Activated T-cell treated with anti-CD3 and anti-CD28 coated beads for 48 hours (primary cell): ENCODE measurements at regions not wholly inside any gene's neighbourhood (a gene's known extent, or its start where the extent isn't known, plus 50 kb on each side); places are given as distances from the start of the nearest gene placed in this dataset.

Experiments used
- DNase-seq: peaks from one replicate; pipeline ENCODE4 v3.0.0-alpha.2; 2020; ENCODE audit warnings: low read depth

GRCh38 chrX:38856670-38857265 lies 55.5 kb downstream of the MID1IP1 start:
- no peak for DNase-seq

- DNase-seq, result no peak
These were observed 56.7 kb downstream of the MID1IP1 start for GRCh38 chrX:38857736-38858523.

- DNase-seq, result no peak
These were observed 58.3 kb downstream of the MID1IP1 start for GRCh38 chrX:38859602-38860001.

GRCh38 chrX:38860106-38861013 lies 59.1 kb downstream of the MID1IP1 start:
- peak; percentile 8 for DNase-seq

- no peak for DNase-seq
These were observed 60.2 kb downstream of the MID1IP1 start for GRCh38 chrX:38861489-38861888.

GRCh38 chrX:38862100-38862499 lies 60.8 kb downstream of the MID1IP1 start:
- DNase-seq, result no peak

- DNase-seq, result no peak
These were observed 62.9 kb downstream of the MID1IP1 start for GRCh38 chrX:38864165-38864564.

GRCh38 chrX:38868321-38868720 lies 67.1 kb downstream of the MID1IP1 start:
- no peak for DNase-seq

GRCh38 chrX:38868941-38869401 lies 67.7 kb downstream of the MID1IP1 start:
- DNase-seq, result no peak

GRCh38 chrX:38870361-38870895 lies 69.2 kb downstream of the MID1IP1 start:
- DNase-seq, result no peak

- no peak for DNase-seq
These were observed 70.1 kb downstream of the MID1IP1 start for GRCh38 chrX:38871129-38872029.

GRCh38 chrX:38877366-38877765 lies 76.1 kb downstream of the MID1IP1 start:
- no peak for DNase-seq

GRCh38 chrX:38878641-38879340 lies 77.5 kb downstream of the MID1IP1 start:
- DNase-seq, result no peak

GRCh38 chrX:38879631-38880220 lies 78.5 kb downstream of the MID1IP1 start:
- DNase-seq, result no peak

GRCh38 chrX:38880296-38880854 lies 79.1 kb downstream of the MID1IP1 start:
- no peak for DNase-seq

- no peak for DNase-seq
These were observed 79.8 kb downstream of the MID1IP1 start for GRCh38 chrX:38881066-38881465.

GRCh38 chrX:38881727-38882126 lies 80.5 kb downstream of the MID1IP1 start:
- no peak for DNase-seq

GRCh38 chrX:38882894-38883626 lies 81.8 kb downstream of the MID1IP1 start:
- no peak for DNase-seq

GRCh38 chrX:38886112-38886511 lies 84.9 kb downstream of the MID1IP1 start:
- no peak for DNase-seq
